KOPT-K1 (cell line): ENCODE measurements at regions not wholly inside any gene's neighbourhood (a gene's known extent, or its start where the extent isn't known, plus 50 kb on each side); places are given as distances from the start of the nearest gene placed in this dataset.

Experiments
- H3K27ac ChIP-seq: fragments of 200-600 bp; sonication (generic); 2 replicates; pipeline ENCODE4 v1.5.1; 2016; ENCODE audit warnings: antibody characterized with exemption, mild to moderate bottlenecking, low read depth, low read length; ENCODE audit not compliant: poor library complexity, severe bottlenecking
- H3K36me3 ChIP-seq: fragments of 200-600 bp; sonication (generic); 2 replicates; pipeline ENCODE4 v1.5.1; 2017; ENCODE audit warnings: antibody characterized with exemption, mild to moderate bottlenecking, low read length, moderate library complexity; ENCODE audit not compliant: insufficient read depth
- H3K9me3 ChIP-seq: fragments of 200-600 bp; sonication (generic); 2 replicates; pipeline ENCODE4 v1.5.1; 2017; ENCODE audit warnings: antibody characterized with exemption, low read length, mild to moderate bottlenecking; ENCODE audit not compliant: insufficient read depth, poor library complexity, severe bottlenecking

DNA sequence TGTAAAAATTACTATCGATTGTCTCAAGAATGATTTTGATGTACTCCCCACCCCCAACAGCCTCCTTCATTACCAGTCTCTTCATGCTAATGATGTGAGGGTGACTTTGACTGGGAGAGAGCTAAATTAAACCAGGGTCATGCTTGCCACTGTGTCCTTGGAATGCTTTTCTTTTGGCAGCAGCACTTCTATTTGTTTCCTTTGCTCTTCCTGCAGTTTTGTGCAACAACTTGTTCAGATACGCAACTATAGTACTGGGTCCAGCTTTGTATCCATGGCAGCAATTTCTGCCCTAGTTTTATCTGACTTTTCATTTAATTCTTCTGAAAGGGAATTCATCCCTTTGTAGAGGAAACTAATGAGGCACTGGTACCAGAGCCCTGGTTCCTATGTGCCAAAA is 2792.1 kb downstream of the PCDH9 start:
- H3K27ac ChIP-seq = no peak overlapping the region
- no peaks in the 10 kb centered on the region for H3K9me3 ChIP-seq
- no peaks in the 10 kb centered on the region for H3K36me3 ChIP-seq

DNA sequence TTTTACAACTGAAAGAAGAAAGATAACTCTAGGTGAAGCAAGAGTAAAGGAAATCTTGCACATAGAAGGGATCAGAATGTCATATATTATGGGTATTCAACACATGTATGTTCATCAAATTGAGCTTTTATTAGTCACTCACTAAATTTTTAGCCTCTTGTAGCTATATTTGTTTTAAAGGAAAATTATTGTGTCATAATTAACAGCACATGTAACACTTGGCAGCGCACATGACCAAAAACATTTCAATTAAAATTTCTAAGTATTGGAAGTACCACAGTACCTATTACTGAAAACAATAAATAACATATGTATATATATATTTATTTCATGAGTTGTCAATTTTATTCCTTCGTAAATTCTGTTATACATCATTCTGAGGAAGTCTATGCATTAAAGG is 2800.4 kb downstream of the PCDH9 start:
- H3K36me3 ChIP-seq = no peaks in the 10 kb centered on the region
- H3K27ac ChIP-seq = no peak overlapping the region
- H3K9me3 ChIP-seq = no peaks in the 10 kb centered on the region

DNA sequence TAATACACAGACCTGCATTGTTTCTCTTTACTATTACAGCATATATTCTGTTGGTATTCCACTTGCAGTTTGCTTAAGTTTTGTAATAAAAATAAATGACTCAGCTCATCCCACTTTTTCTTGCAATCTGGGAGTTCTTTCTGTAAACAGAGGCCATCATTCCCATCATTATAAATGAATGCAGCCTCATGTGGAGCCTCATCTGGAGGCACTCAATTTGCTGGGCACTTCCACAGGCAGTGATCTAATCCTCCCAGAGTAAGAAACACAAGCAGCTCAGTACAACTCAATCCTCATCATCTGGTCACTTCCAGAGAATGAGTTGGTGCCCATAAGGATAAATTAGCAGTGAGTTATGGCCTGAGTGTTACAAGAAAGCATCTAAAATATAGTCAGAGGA is 2801.9 kb downstream of the PCDH9 start:
- Histone ChIP-seq H3K36me3 (no peaks in the 10 kb centered on the region), H3K9me3 (no peaks in the 10 kb centered on the region)

DNA sequence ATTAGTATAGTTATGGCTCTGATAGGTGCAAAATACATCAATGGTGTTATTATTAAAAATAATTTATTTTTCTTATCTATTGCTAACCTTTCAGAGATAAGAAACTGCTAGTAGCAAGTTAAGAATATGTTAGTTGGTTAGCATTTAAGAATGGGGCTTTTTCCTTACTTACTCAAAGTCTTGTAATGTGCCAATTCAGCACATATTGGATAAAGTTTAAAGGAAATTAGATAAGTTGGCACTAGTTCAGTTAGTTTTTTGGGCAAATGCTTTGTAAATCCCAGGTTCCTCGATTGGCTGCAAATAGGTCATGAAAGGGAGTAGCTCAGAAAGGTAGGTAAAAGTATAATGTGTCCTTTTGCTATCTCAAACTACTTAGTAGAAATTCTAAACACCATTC is 2806.7 kb downstream of the PCDH9 start:
- no peaks in the 10 kb centered on the region for H3K36me3 ChIP-seq
- H3K9me3 ChIP-seq = no peaks in the 10 kb centered on the region
- no peak overlapping the region for H3K27ac ChIP-seq

More for the DNA sequence above, 2801.9 kb downstream of the PCDH9 start:
- no peak overlapping the region for H3K27ac ChIP-seq

DNA sequence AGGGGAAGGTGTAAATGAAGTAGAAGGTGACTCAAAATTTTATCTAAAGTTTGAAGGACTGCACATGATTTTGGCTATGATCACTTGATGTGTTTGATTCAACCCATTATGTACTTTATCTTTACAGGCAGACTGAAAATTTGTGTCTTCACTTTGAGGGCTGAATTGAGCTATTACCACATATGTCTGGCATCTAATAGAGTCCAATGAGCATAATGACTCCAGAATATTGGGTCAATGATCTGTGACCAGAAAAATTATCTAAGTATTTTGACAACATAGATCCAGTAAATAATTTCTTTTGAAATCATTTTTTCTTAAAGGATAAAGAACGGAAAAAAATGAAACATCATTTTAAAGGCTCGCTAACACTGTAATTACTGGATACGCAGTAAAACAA is 2810.0 kb downstream of the PCDH9 start:
- Histone ChIP-seq H3K9me3 (no peaks in the 10 kb centered on the region), H3K36me3 (no peaks in the 10 kb centered on the region), H3K27ac (no peak overlapping the region)

DNA sequence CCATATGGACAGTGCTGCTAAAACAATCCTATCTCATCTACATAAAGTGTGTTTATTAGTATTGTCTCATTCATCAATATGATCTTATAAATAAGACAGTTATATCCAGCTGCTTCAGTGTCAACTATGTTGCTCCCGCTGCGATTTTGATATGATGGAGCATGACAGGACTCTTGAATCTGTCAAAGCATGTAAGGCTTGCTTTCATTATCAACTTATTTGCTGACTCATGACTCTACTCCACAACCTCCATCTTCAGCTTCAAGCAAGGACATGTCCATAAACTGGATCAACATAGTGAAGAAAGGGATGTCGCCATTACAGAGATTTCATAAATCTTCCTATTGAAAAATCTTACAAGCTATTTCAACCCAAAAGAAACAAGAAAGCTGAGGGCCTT is 2812.6 kb downstream of the PCDH9 start:
- Histone ChIP-seq H3K27ac (no peak overlapping the region), H3K36me3 (no peaks in the 10 kb centered on the region), H3K9me3 (no peaks in the 10 kb centered on the region)

DNA sequence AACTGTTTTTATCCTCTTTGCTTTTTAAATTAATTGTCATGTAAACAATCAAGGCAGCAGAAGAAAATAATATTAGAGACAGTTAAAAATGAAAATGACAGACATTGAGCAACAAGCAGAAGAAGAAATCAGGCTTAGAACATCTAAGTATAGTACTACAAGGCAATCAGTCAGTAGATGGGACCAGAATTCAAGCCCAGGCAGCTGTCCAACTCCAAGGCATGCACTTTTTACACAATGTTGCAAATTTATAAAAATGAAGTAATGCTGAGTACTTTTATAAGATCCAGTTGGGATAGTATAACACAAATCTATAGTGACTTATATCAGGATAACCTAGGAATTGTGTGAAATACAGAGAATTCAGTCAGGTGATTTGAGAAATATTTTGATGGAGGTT is 2815.8 kb downstream of the PCDH9 start:
- Histone ChIP-seq H3K27ac (no peak overlapping the region), H3K9me3 (no peaks in the 10 kb centered on the region), H3K36me3 (no peaks in the 10 kb centered on the region)

DNA sequence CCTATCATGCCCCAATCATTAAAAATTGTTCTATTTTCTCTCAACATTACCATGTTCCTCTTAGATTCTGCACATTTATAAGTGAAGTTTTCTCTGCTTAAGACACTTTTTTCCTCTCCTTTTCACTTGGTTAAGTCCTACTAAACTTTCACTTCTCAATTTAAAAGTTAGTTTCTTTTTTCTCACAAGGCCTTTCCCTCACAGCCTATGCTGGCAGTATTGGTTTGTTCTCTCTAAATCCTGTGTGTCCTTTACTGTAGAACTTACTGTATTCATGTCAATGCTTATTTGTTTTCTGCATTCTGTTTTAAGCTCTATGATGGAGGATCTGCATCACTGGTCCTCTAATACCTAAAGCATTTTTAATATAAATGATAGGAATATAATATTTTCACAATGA is 2816.6 kb downstream of the PCDH9 start:
- Histone ChIP-seq H3K27ac (no peak overlapping the region), H3K36me3 (no peaks in the 10 kb centered on the region), H3K9me3 (no peaks in the 10 kb centered on the region)

DNA sequence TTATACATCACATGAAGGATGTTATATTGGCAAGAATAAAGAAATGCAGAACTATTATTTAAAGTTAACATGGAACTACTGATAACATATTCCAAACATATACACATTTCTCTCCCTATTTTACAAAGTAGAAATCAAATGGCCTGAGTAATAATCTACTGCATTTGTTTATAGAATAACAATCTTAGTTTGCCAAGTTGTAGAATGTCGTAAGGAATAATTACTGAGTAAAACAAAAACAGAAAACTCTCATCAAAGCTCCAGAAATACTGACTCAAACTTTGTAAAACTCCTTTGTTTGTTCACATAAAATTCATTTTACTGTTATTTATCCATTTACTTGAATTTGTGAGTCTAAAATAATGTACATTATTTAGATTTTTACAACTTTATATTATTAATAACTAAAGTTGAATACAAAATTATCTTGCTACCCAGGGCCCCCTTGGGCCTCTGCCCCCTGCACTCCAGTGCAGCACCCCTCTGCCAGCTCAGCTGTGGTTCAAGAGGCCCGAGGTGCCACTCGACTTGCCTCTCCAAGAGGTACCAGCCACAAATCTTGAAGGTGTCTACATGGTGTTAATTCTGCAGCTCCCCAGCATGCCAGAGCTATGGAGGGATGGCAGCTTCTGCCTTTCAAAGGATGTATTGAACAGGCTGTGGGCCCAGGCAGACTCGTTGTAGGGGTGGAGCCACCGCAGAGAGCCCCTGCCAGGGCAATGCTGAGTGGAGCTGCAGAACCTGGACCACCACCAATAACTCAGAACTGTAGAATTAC is 2819.7 kb downstream of the PCDH9 start:
- Histone ChIP-seq H3K36me3 (no peaks in the 10 kb centered on the region), H3K27ac (no peak overlapping the region), H3K9me3 (no peaks in the 10 kb centered on the region)

DNA sequence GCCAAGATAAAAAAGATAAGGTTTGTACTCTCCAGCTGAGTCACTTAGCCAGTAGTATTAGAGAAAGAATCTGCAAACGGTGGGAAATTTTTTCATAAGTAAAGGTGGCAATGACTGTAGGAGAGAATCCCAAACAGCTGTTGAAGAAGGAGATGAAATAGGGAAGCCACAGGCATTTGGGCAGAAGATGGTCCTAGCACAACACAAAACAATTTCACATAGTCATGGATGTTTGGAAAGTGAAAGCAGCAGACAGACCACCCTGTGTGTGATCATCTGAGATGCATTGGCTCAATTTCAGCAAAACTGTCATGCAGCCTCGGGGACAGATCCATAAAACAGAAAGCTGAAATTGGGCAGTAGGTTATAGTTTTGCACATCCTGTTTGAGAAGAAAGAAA is 2832.4 kb downstream of the PCDH9 start:
- Histone ChIP-seq H3K9me3 (no peaks in the 10 kb centered on the region), H3K27ac (no peak overlapping the region)

DNA sequence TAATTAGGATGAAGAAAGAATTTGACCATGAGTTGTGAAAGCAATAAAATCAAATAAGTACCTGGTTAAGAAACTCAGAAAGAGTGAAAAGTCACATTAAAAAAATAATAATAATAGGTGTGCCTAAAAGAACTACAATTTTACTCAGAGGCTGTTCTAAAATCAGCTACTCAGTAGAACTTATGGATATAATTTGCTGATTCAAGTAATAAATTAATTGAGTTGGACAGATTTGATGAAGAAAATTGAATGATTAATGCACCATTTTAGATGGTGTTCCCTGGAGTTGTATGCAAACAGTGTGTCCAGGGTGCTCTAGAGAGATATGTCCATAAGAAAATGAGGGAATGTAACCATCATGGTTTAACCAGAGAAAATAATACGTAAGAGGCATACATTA is 2852.5 kb downstream of the PCDH9 start:
- Histone ChIP-seq H3K36me3 (no peaks in the 10 kb centered on the region), H3K27ac (no peak overlapping the region), H3K9me3 (no peaks in the 10 kb centered on the region)

More for the DNA sequence above, 2832.4 kb downstream of the PCDH9 start:
- no peaks in the 10 kb centered on the region for H3K36me3 ChIP-seq

DNA sequence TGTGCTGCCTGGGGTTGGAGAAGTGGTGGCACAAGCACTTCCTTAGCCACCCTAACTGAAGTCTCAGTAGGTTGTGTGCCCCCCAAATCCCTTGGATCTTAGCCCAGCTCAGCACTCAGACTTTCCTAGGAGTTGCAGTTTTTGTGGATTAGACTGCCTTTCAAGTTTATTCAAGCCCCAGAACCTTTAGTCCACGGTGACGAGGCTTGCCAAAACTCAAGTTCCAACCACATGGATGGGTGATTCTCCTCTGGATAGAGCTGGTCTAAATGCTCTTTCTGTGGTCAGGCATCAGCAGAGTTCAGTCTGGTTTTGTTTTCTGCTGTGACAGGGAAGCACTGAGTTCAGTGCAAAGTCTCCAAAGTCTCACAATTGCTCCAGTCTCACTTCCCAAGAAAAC is 2858.7 kb downstream of the PCDH9 start:
- no peaks in the 10 kb centered on the region for H3K36me3 ChIP-seq
- no peak overlapping the region for H3K27ac ChIP-seq
- no peaks in the 10 kb centered on the region for H3K9me3 ChIP-seq

DNA sequence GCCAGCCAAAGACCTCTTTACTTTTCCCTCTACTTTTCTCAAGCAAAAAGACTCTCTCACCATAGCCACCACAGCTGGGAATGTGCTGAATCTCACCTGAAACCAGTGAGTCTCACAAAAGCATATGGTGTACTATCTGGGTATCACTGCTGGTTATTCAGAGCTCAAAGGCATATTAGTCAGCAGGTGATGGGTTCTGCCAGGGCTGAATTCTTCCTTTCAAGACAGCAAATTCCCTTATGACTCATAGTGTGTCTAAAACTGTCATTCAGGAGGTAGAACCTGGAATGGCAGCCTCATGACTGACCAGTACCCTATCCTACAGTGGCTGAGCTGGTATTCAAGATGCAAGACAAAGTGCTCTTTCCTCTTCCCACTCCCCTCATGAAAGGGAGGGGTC is 2859.1 kb downstream of the PCDH9 start:
- Histone ChIP-seq H3K27ac (no peak overlapping the region), H3K36me3 (no peaks in the 10 kb centered on the region), H3K9me3 (no peaks in the 10 kb centered on the region)

DNA sequence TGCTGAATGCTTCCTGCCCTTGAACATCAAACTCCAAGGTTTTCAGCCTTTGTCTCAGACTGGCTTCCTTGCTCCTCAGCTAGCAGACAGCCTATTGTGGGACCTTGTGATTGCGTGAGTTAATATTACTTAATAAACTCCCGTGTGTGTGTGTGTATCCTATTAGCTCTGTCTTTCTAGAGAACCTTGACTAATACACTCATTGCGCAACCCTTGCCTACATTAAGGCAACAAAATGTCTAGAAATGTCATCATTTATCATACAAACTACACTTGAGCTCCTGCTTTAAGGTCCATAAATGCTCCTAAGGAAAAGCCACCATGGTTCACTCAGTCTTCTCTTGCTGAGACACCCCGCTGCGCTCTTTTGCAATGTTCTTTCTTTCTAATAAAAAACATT is 2861.0 kb downstream of the PCDH9 start:
- no peak overlapping the region for H3K27ac ChIP-seq
- no peaks in the 10 kb centered on the region for H3K36me3 ChIP-seq
- H3K9me3 ChIP-seq = no peaks in the 10 kb centered on the region

DNA sequence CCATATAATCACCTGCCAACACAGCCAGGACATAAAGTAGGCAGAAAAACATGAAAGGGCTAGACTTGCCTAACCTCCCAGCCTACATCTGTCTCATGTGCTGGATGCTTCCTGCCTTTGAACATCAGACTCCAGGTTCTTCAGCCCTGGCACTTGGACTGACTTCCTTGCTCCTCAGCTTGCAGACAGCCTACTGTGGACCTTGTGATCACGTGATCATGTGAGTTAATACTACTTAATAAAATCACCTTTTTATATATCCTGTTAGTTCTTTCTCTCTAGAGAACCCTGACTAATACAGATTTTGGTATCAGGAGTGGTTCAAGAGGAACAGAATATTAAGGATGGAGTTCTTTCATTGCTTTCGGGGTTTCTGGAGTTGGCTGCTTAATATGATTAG is 2867.6 kb downstream of the PCDH9 start:
- H3K36me3 ChIP-seq = no peaks in the 10 kb centered on the region
- H3K27ac ChIP-seq = no peak overlapping the region
- H3K9me3 ChIP-seq = no peaks in the 10 kb centered on the region

DNA sequence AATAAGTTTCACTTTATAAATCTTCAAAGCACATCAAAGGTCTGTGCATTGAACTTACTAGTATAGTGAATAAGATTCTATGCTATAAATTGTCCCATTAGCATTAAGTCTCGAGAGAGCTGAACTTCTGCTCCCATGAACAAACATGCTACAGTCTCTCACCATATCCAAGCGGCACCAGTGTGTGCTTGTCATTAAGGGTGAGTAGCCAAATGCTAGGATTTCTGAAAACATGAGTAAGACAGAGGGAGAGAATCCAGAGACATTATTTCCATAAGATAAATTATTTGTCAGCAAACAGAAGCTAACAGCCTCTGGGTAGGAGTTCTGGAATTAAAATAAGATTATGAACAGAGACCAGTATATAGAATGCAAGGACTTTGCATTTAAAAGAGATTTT is 2882.5 kb downstream of the PCDH9 start:
- H3K9me3 ChIP-seq = no peaks in the 10 kb centered on the region
- H3K36me3 ChIP-seq = no peaks in the 10 kb centered on the region

More for the DNA sequence above, 2882.5 kb downstream of the PCDH9 start:
- no peak overlapping the region for H3K27ac ChIP-seq
